ENCODE measurements at regions not wholly inside any gene's neighbourhood (a gene's known extent, or its start where the extent isn't known, plus 50 kb on each side); places are given as distances from the start of the nearest gene placed in this dataset.

- H3K23ac ChIP-seq (ENCODE audit: insufficient read length): no peak overlapping the region
- no peak overlapping the region for H4K91ac ChIP-seq (replicated peaks; ENCODE audit: insufficient read length, low read length)
- peaks cover 0 to 4% of the 10 kb centered on the region in 2 experiments; a peak in 1 of 4 replicates for H3K9me3 ChIP-seq (ENCODE audit: insufficient read depth in 2 of 2, low read depth in 1 of 2, low read length in 1 of 2)
- H3K9ac ChIP-seq (replicated peaks in 1 of 4; ENCODE audit: extremely low read depth in 1 of 4, low read depth in 3 of 4, low read length in 3 of 4): no peak overlapping the region
- no peak overlapping the region for H3K4me3 ChIP-seq (ENCODE audit: extremely low read depth in 1 of 4, insufficient read depth in 2 of 4, low read depth in 3 of 4, low read length in 4 of 4)
- ChIA-PET POLR2A (ENCODE audit: partially characterized antibody) (no interaction called here), CTCF (ENCODE audit: partially characterized antibody) (no interaction called here)
- H4K5ac ChIP-seq (ENCODE audit: insufficient read length, low read depth, low read length): no peak overlapping the region
- H3K23me2 ChIP-seq (ENCODE audit: low read depth, low read length): no peaks in the 10 kb centered on the region
- H3K4me1 ChIP-seq (replicated peaks in 1 of 4; ENCODE audit: control insufficient read depth in 3 of 4, insufficient read depth in 4 of 4, low read length in 3 of 4): no peaks in the 10 kb centered on the region
- no peaks in the 10 kb centered on the region for H3K36me3 ChIP-seq (ENCODE audit: control insufficient read depth in 2 of 4, insufficient read depth in 4 of 4, low read length in 3 of 4)
- H2AK5ac ChIP-seq (ENCODE audit: low read depth, low read length): no peak overlapping the region
- no peak overlapping the region for H2BK15ac ChIP-seq (ENCODE audit: low read length)
- H4K20me1 ChIP-seq (replicated peaks in 1 of 2; ENCODE audit: control insufficient read depth in 1 of 2, insufficient read depth in 2 of 2, low read length in 2 of 2): no peaks in the 10 kb centered on the region
- H3K18ac ChIP-seq (ENCODE audit: extremely low read depth, low read length): no peak overlapping the region
- no peak overlapping the region for H3K4me2 ChIP-seq (ENCODE audit: insufficient read depth in 1 of 2, low read depth in 2 of 2, low read length in 2 of 2)
- H3K14ac ChIP-seq (ENCODE audit: insufficient read length): no peak overlapping the region
- H2BK12ac ChIP-seq (ENCODE audit: low read depth, low read length): no peak overlapping the region
- no peak overlapping the region for H3K27ac ChIP-seq (ENCODE audit: low read depth, low read length)
- no peak overlapping the region for H2BK20ac ChIP-seq (ENCODE audit: low read length)
- DNase-seq (ENCODE audit: low read depth in 1 of 2, low spot score in 2 of 2) (no peak), FAIRE-seq (no peak)
- no peaks in the 10 kb centered on the region for H3K79me2 ChIP-seq (ENCODE audit: control insufficient read depth in 1 of 2, insufficient read depth in 2 of 2, low read length in 2 of 2)
- H3K27me3 ChIP-seq (replicated peaks in 1 of 4; ENCODE audit: control insufficient read depth in 3 of 4, extremely low read depth in 1 of 4, insufficient read depth in 3 of 4, low read length in 3 of 4): no peaks in the 10 kb centered on the region
- 92% methylated on average over 1 of the region's 1 CpG; no CpG with 5 or more reads in 1 of the 2 experiments for WGBS, 2 experiments (ENCODE audit: extremely low coverage in 1 of 2, insufficient coverage in 1 of 2, insufficient read length in 1 of 2, insufficient replicate concordance in 2 of 2, low coverage in 1 of 2, low lambda C conversion rate in 2 of 2, missing lambda C conversion rate in 1 of 2)
- no peak overlapping the region for H3K56ac ChIP-seq (replicated peaks; ENCODE audit: insufficient read length, low read depth, low read length)
- H2BK5ac ChIP-seq (ENCODE audit: low read depth, low read length): no peak overlapping the region
- H3K4ac ChIP-seq (replicated peaks; ENCODE audit: insufficient read length, low read depth, low read length): no peak overlapping the region
- H4K8ac ChIP-seq (ENCODE audit: extremely low read depth, insufficient read depth, low read length): no peak overlapping the region
- no peaks in the 10 kb centered on the region for H3K79me1 ChIP-seq (ENCODE audit: low read depth, low read length)
- no peak overlapping the region for H2AFZ ChIP-seq (ENCODE audit: low read length)
- no peak overlapping the region for H2BK120ac ChIP-seq (replicated peaks; ENCODE audit: low read depth, low read length)
- TF ChIP-seq TBP (IDR thresholded peaks at IDR 0.05; ENCODE audit: low read depth, low read length) (no peak), CHD2 (IDR thresholded peaks at IDR 0.05; ENCODE audit: low read length) (no peak), SP1 (IDR thresholded peaks at IDR 0.05; ENCODE audit: low read depth, low read length) (no peak), CTCF (IDR thresholded peaks at IDR 0.05; ENCODE audit: control extremely low read depth in 1 of 3, insufficient read depth in 1 of 3, low read depth in 1 of 3, low read length in 3 of 3) (no peak), SIN3A (conservative IDR thresholded peaks at IDR 0.05 in 1 of 2, IDR thresholded peaks at IDR 0.05 in 1 of 2; ENCODE audit: low read depth in 1 of 2, low read length in 2 of 2) (no peak), E2F6 (IDR thresholded peaks at IDR 0.05) (no peak), BCL11A (IDR thresholded peaks at IDR 0.05; ENCODE audit: low read depth in 2 of 2, low read length in 2 of 2) (no peak)
- TF ChIP-seq, protein P1, sequence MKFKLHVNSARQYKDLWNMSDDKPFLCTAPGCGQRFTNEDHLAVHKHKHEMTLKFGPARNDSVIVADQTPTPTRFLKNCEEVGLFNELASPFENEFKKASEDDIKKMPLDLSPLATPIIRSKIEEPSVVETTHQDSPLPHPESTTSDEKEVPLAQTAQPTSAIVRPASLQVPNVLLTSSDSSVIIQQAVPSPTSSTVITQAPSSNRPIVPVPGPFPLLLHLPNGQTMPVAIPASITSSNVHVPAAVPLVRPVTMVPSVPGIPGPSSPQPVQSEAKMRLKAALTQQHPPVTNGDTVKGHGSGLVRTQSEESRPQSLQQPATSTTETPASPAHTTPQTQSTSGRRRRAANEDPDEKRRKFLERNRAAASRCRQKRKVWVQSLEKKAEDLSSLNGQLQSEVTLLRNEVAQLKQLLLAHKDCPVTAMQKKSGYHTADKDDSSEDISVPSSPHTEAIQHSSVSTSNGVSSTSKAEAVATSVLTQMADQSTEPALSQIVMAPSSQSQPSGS (IDR thresholded peaks at IDR 0.05; ENCODE audit: low read length): no peak
- TF ChIP-seq, protein P2, sequence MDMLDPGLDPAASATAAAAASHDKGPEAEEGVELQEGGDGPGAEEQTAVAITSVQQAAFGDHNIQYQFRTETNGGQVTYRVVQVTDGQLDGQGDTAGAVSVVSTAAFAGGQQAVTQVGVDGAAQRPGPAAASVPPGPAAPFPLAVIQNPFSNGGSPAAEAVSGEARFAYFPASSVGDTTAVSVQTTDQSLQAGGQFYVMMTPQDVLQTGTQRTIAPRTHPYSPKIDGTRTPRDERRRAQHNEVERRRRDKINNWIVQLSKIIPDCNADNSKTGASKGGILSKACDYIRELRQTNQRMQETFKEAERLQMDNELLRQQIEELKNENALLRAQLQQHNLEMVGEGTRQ (IDR thresholded peaks at IDR 0.05; ENCODE audit: low read length): no peak
These were observed 161.6 kb downstream of the CMPK2 start for GRCh38 chr2:6704077-6704476.

Measured in H1 (cell line).